ENCODE measurements at regions not wholly inside any gene's neighbourhood (a gene's known extent, or its start where the extent isn't known, plus 50 kb on each side); places are given as distances from the start of the nearest gene placed in this dataset.

DNA sequence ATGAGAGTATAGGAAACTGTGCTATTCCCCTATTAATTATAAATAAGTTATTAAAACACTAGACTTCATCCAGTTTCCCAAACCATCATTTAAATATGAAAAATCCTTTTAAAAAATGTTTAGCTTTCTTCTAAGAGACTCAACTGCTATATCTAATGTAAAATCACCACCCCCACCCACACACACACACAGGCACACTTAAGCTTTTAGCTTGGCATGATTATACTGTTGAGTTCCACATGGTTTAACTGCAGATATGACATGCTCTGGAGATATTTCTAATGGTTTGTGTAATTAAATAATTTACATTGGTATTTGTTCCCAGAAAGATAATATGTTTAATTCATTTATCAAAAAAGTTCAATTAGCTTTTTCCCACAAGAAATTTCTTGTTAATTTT lies 1700.1 kb upstream of the SLC10A2 start:
- Histone ChIP-seq H3K36me3 (ENCODE audit: control insufficient read depth, insufficient read depth, low read length) (no peaks in the 10 kb centered on the region), H3K27me3 (ENCODE audit: control insufficient read depth, insufficient read depth, low read length) (no peaks in the 10 kb centered on the region), H3K4me1 (ENCODE audit: control insufficient read depth, insufficient read depth, low read length, poor library complexity, severe bottlenecking) (no peaks in the 10 kb centered on the region), H3K4me3 (ENCODE audit: low read depth, low read length) (no peak overlapping the region), H3K9me3 (ENCODE audit: control insufficient read depth in 2 of 2, low read length in 2 of 2) (no peaks in the 10 kb centered on the region), H3K27ac (ENCODE audit: insufficient read depth, low read length, poor library complexity, severe bottlenecking) (no peak overlapping the region)
- H3K4me1 Mint-ChIP-seq: peaks cover 0 to 5% (median 0%) of the 10 kb centered on the region in 4 donors
- H3K27me3 Mint-ChIP-seq: no peaks in the 10 kb centered on the region
- H3K9me3 Mint-ChIP-seq: peaks cover 0 to 5% (median 2%) of the 10 kb centered on the region in 7 donors
- no peaks in the 10 kb centered on the region for H3K36me3 Mint-ChIP-seq
- DNase-seq (no peak), ATAC-seq (ENCODE audit: low read depth in 2 of 2) (no peak)
- H3K27ac Mint-ChIP-seq: no peak overlapping the region
- no peak overlapping the region for H3K4me3 Mint-ChIP-seq

DNA sequence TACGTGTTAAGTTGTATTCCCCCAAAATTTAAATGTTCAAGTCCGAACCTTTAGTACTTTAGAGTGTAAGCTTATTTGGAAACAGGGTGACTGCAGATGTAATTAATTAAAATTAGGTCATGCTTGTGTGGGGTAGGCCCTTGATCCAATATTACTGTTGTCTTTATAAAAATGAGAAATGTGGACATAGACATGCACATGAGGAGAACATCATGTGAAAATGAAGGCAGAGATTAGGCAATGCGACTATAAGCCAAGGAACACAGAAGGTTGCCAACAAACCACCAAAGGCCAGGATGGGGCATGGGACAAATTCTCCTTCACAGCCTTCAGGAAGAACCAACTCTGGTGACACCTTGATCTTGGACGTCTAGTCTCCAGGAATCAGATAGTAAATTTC lies 1698.4 kb upstream of the SLC10A2 start:
- H3K27me3 Mint-ChIP-seq: no peaks in the 10 kb centered on the region
- peaks cover 0 to 12% (median 3%) of the 10 kb centered on the region in 7 donors for H3K9me3 Mint-ChIP-seq

DNA sequence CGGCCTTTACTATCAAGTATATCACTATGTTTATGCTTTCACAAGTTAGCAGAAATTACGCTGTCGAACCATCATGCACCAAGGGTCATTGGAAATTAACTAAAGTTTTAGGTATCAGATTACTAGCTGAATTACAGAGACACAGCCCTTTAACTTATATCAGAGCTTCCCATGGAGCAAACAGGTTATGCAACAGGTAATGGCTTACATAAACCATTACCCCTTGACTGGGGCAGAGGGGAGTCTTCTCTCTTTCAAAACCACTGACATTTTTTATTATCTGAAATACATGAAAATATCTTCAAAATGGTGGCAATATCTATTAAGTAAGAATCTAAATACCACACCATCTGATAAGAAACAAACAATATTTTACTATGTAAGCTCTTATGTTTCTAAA lies 1692.9 kb upstream of the SLC10A2 start:
- Mint-ChIP-seq H3K27ac (no peak overlapping the region), H3K27me3 (no peaks in the 10 kb centered on the region), H3K36me3 (no peaks in the 10 kb centered on the region), H3K4me1 (peaks cover 0 to 5% (median 0%) of the 10 kb centered on the region in 4 donors), H3K9me3 (peaks cover 0 to 12% (median 6%) of the 10 kb centered on the region in 7 donors), H3K4me3 (no peak overlapping the region)
- Histone ChIP-seq H3K27me3 (ENCODE audit: control insufficient read depth, insufficient read depth, low read length) (no peaks in the 10 kb centered on the region), H3K36me3 (ENCODE audit: control insufficient read depth, insufficient read depth, low read length) (no peaks in the 10 kb centered on the region), H3K4me1 (ENCODE audit: control insufficient read depth, insufficient read depth, low read length, poor library complexity, severe bottlenecking) (no peaks in the 10 kb centered on the region), H3K4me3 (ENCODE audit: low read depth, low read length) (no peak overlapping the region), H3K27ac (ENCODE audit: insufficient read depth, low read length, poor library complexity, severe bottlenecking) (no peak overlapping the region), H3K9me3 (ENCODE audit: control insufficient read depth in 2 of 2, low read length in 2 of 2) (no peaks in the 10 kb centered on the region)
- DNase-seq (no peak), ATAC-seq (ENCODE audit: low read depth in 2 of 2) (no peak)

More for the DNA sequence above, 1698.4 kb upstream of the SLC10A2 start:
- Histone ChIP-seq H3K27ac (ENCODE audit: insufficient read depth, low read length, poor library complexity, severe bottlenecking) (no peak overlapping the region), H3K4me3 (ENCODE audit: low read depth, low read length) (no peak overlapping the region), H3K4me1 (ENCODE audit: control insufficient read depth, insufficient read depth, low read length, poor library complexity, severe bottlenecking) (no peaks in the 10 kb centered on the region), H3K36me3 (ENCODE audit: control insufficient read depth, insufficient read depth, low read length) (no peaks in the 10 kb centered on the region), H3K27me3 (ENCODE audit: control insufficient read depth, insufficient read depth, low read length) (no peaks in the 10 kb centered on the region), H3K9me3 (ENCODE audit: control insufficient read depth in 2 of 2, low read length in 2 of 2) (no peaks in the 10 kb centered on the region)
- Mint-ChIP-seq H3K4me3 (no peak overlapping the region), H3K27ac (no peak overlapping the region), H3K36me3 (no peaks in the 10 kb centered on the region), H3K4me1 (peaks cover 0 to 5% (median 0%) of the 10 kb centered on the region in 4 donors)
- DNase-seq: no peak
- no peak for ATAC-seq (ENCODE audit: low read depth in 2 of 2)

DNA sequence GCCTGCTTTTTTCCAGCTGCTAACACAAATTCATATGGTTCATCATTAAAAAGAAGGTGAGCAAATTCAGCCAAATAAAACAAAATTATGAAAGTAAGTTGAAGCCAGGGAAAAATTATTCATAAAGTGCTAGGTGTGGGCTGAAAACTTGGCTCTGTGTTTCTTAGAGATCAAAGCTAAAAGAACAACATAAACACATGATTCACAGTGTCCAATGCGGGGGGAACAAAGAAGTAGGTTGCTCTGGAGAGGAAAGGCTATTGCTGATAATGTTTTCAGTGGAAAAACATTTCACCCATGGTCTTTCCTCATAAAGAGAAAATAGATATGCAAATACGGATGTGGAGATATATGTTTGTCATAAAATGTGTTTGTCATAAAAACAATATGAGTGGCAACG lies 1691.5 kb upstream of the SLC10A2 start:
- H3K27me3 ChIP-seq (ENCODE audit: control insufficient read depth, insufficient read depth, low read length): no peaks in the 10 kb centered on the region
- Mint-ChIP-seq H3K27me3 (no peaks in the 10 kb centered on the region), H3K4me3 (no peak overlapping the region), H3K36me3 (no peaks in the 10 kb centered on the region), H3K27ac (no peak overlapping the region), H3K9me3 (peaks cover 0 to 12% (median 7%) of the 10 kb centered on the region in 7 donors), H3K4me1 (peaks cover 0 to 5% (median 0%) of the 10 kb centered on the region in 4 donors)
- H3K4me3 ChIP-seq (ENCODE audit: low read depth, low read length): no peak overlapping the region
- H3K36me3 ChIP-seq (ENCODE audit: control insufficient read depth, insufficient read depth, low read length): no peaks in the 10 kb centered on the region
- ATAC-seq (ENCODE audit: low read depth in 2 of 2) (no peak), DNase-seq (no peak)
- H3K27ac ChIP-seq (ENCODE audit: insufficient read depth, low read length, poor library complexity, severe bottlenecking): no peak overlapping the region
- H3K9me3 ChIP-seq (ENCODE audit: control insufficient read depth in 2 of 2, low read length in 2 of 2): peaks cover 0 to 4% of the 10 kb centered on the region in 2 experiments
- no peaks in the 10 kb centered on the region for H3K4me1 ChIP-seq (ENCODE audit: control insufficient read depth, insufficient read depth, low read length, poor library complexity, severe bottlenecking)

DNA sequence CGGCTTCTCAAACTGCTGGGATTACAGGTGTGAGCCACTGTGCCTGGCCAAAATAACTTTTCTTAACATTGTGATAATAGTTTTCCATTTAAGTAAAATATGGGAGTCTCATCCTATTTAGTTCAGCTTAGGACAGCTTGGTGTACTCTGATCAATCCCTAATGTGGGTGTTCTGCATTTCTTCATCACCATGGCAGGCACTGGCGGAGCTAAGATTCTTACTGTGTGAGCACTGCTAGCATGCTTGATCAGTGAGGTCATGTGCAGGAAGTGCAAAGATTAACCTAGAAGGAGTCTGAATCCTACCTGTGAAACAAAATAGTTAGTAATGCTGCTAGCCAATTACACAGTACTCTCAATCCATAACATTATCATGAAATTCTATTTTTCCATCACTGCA lies 1684.2 kb upstream of the SLC10A2 start:
- Mint-ChIP-seq H3K27ac (no peak overlapping the region), H3K36me3 (no peaks in the 10 kb centered on the region), H3K4me3 (no peak overlapping the region), H3K27me3 (no peaks in the 10 kb centered on the region), H3K4me1 (no peaks in the 10 kb centered on the region), H3K9me3 (peaks cover 0 to 5% (median 0%) of the 10 kb centered on the region in 7 donors)
- H3K36me3 ChIP-seq (ENCODE audit: control insufficient read depth, insufficient read depth, low read length): no peaks in the 10 kb centered on the region
- H3K27ac ChIP-seq (ENCODE audit: insufficient read depth, low read length, poor library complexity, severe bottlenecking): no peak overlapping the region
- no peak for ATAC-seq (ENCODE audit: low read depth in 2 of 2)
- peaks cover 0 to 4% of the 10 kb centered on the region in 2 experiments for H3K9me3 ChIP-seq (ENCODE audit: control insufficient read depth in 2 of 2, low read length in 2 of 2)
- no peaks in the 10 kb centered on the region for H3K4me1 ChIP-seq (ENCODE audit: control insufficient read depth, insufficient read depth, low read length, poor library complexity, severe bottlenecking)
- H3K4me3 ChIP-seq (ENCODE audit: low read depth, low read length): no peak overlapping the region
- DNase-seq: no peak
- H3K27me3 ChIP-seq (ENCODE audit: control insufficient read depth, insufficient read depth, low read length): no peaks in the 10 kb centered on the region

DNA sequence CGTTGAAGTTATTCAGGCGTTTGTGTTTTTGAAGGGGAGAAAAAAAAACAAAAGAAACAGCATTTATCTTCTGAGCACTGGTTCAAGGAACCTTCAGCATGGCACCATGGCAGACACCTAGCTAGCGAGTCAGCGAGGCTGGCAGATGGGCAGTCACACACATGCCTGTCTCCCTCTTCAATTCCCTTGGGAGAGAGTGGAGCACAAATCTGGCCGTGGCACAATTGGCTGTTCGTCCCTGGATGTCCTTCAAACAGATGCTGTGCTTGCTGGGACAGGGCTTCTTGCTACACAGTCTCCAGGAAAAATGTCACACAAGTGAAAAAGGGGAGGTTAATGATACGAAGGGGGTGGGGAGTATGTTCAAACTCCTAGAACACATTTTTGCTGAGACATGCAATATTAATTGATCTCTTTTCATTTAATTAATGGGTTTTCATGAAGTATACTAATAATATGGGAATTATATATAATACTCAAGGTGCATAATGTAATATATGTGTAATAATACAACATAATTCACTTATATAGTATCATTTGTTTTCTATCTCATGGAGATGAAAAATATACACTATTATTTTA lies 1674.5 kb upstream of the SLC10A2 start:
- Histone ChIP-seq H3K27me3 (ENCODE audit: control insufficient read depth, insufficient read depth, low read length) (no peaks in the 10 kb centered on the region), H3K9me3 (ENCODE audit: control insufficient read depth in 2 of 2, low read length in 2 of 2) (no peaks in the 10 kb centered on the region), H3K4me3 (ENCODE audit: low read depth, low read length) (no peak overlapping the region), H3K27ac (ENCODE audit: insufficient read depth, low read length, poor library complexity, severe bottlenecking) (no peak overlapping the region), H3K36me3 (ENCODE audit: control insufficient read depth, insufficient read depth, low read length) (no peaks in the 10 kb centered on the region), H3K4me1 (ENCODE audit: control insufficient read depth, insufficient read depth, low read length, poor library complexity, severe bottlenecking) (no peaks in the 10 kb centered on the region)
- no peak for DNase-seq
- no peaks in the 10 kb centered on the region for H3K4me1 Mint-ChIP-seq
- peaks cover 0 to 3% (median 2%) of the 10 kb centered on the region in 7 donors for H3K9me3 Mint-ChIP-seq
- H3K27ac Mint-ChIP-seq: no peak overlapping the region
- ATAC-seq (ENCODE audit: low read depth in 2 of 2): no peak
- no peak overlapping the region for H3K4me3 Mint-ChIP-seq
- no peaks in the 10 kb centered on the region for H3K27me3 Mint-ChIP-seq
- no peaks in the 10 kb centered on the region for H3K36me3 Mint-ChIP-seq

DNA sequence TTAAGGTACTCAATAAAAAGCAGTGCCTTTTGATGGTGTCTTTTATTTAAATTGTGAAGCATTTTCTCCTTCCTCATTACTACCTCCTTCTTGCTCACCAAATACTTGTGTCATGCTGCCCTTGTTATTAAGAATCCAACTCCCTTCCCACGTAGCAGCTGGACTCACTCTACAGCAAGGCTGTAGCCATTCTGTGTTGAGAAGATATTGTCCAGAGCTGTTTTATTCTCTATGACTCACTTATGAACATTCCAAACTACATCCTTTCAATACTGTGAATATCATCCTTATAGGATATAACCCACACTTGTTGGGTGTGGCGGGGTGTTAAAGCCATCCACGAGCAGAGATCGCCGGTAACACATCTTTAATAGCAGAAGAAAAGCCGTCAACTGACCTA lies 1671.5 kb upstream of the SLC10A2 start:
- Mint-ChIP-seq H3K27ac (no peak overlapping the region), H3K4me3 (no peak overlapping the region), H3K4me1 (no peaks in the 10 kb centered on the region), H3K9me3 (peaks cover 0 to 3% (median 2%) of the 10 kb centered on the region in 7 donors), H3K36me3 (no peaks in the 10 kb centered on the region), H3K27me3 (no peaks in the 10 kb centered on the region)
- H3K36me3 ChIP-seq (ENCODE audit: control insufficient read depth, insufficient read depth, low read length): no peaks in the 10 kb centered on the region
- no peak for DNase-seq
- ATAC-seq (ENCODE audit: low read depth in 2 of 2): no peak
- no peaks in the 10 kb centered on the region for H3K27me3 ChIP-seq (ENCODE audit: control insufficient read depth, insufficient read depth, low read length)
- H3K4me3 ChIP-seq (ENCODE audit: low read depth, low read length): no peak overlapping the region
- no peaks in the 10 kb centered on the region for H3K9me3 ChIP-seq (ENCODE audit: control insufficient read depth in 2 of 2, low read length in 2 of 2)
- H3K27ac ChIP-seq (ENCODE audit: insufficient read depth, low read length, poor library complexity, severe bottlenecking): no peak overlapping the region
- H3K4me1 ChIP-seq (ENCODE audit: control insufficient read depth, insufficient read depth, low read length, poor library complexity, severe bottlenecking): no peaks in the 10 kb centered on the region

DNA sequence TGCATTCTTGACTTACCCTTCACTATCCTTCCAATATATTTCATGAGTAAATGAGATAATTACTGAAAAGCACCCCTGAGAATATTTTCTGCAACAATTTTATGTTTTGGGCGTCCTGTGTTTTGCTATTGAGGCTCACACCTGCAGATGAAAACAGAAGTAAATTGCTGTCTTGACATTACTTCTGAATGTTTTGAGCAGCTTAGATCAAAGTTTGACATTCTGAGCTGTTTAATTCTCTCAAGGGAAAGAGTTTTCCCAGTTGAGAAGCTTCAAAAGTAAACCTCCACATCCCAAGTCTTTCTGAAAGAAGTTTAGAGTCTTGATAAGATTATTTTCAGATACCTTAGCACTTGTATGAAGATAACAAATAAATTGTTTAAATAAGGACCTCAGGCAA lies 1667.2 kb upstream of the SLC10A2 start:
- no peak for DNase-seq

More for the DNA sequence above, 1667.2 kb upstream of the SLC10A2 start:
- no peak overlapping the region for H3K27ac ChIP-seq (ENCODE audit: insufficient read depth, low read length, poor library complexity, severe bottlenecking)
- no peaks in the 10 kb centered on the region for H3K36me3 ChIP-seq (ENCODE audit: control insufficient read depth, insufficient read depth, low read length)
- Mint-ChIP-seq H3K36me3 (no peaks in the 10 kb centered on the region), H3K9me3 (peaks cover 0 to 11% (median 1%) of the 10 kb centered on the region in 7 donors), H3K27ac (no peak overlapping the region), H3K4me3 (no peak overlapping the region), H3K27me3 (no peaks in the 10 kb centered on the region), H3K4me1 (no peaks in the 10 kb centered on the region)
- ATAC-seq (ENCODE audit: low read depth in 2 of 2): no peak
- H3K4me3 ChIP-seq (ENCODE audit: low read depth, low read length): no peak overlapping the region
- no peaks in the 10 kb centered on the region for H3K9me3 ChIP-seq (ENCODE audit: control insufficient read depth in 2 of 2, low read length in 2 of 2)
- H3K27me3 ChIP-seq (ENCODE audit: control insufficient read depth, insufficient read depth, low read length): no peaks in the 10 kb centered on the region
- H3K4me1 ChIP-seq (ENCODE audit: control insufficient read depth, insufficient read depth, low read length, poor library complexity, severe bottlenecking): no peaks in the 10 kb centered on the region

Measured in CD4-positive, CD25-positive, alpha-beta regulatory T cell (primary cell).